ENCODE measurements at regions not wholly inside any gene's neighbourhood (a gene's known extent, or its start where the extent isn't known, plus 50 kb on each side); places are given as distances from the start of the nearest gene placed in this dataset.

GRCh38 chr12:46908936-46909635, 83.3 kb upstream of the SLC38A4 start:
- H3K79me2 ChIP-seq (ENCODE audit: control insufficient read depth, insufficient read depth, low read length): no peaks in the 10 kb centered on the region
- H4K20me1 ChIP-seq (ENCODE audit: control insufficient read depth, extremely low read depth, insufficient read depth, low read length): no peaks in the 10 kb centered on the region
- DNase-seq (ENCODE audit: low read depth, low spot score): peak; percentile 73
- peak overlapping the region; percentile 73 for H3K9ac ChIP-seq (ENCODE audit: control insufficient read depth, extremely low read depth, insufficient read depth, low read length)
- peak overlapping the region; percentile 84 for H3K4me2 ChIP-seq (ENCODE audit: control insufficient read depth, extremely low read depth, insufficient read depth, low read depth, low read length)
- H3K9me1 ChIP-seq (ENCODE audit: control insufficient read depth, extremely low read depth, insufficient read depth, low read length): no peaks in the 10 kb centered on the region
- H3K36me3 ChIP-seq (ENCODE audit: control insufficient read depth in 2 of 2, extremely low read depth in 1 of 2, insufficient read depth in 2 of 2, low read length in 2 of 2): no peaks in the 10 kb centered on the region
- FAIRE-seq: peak; percentile 94
- H3K4me1 ChIP-seq (ENCODE audit: control insufficient read depth, extremely low read depth, insufficient read depth, low read length): peaks cover 24% of the 10 kb centered on the region
- dilution Hi-C loops (cut with MboI; ENCODE audit: extremely low pct_ligation_motif_present, low sequenced_read_pairs): no loop called here
- no peaks in the 10 kb centered on the region for H3K27me3 ChIP-seq (ENCODE audit: control insufficient read depth, extremely low read depth, insufficient read depth, low read length)
- peak overlapping the region in 2 of 3 experiments; percentile 11 to 24 for H3K4me3 ChIP-seq (ENCODE audit: control insufficient read depth in 2 of 3, extremely low read depth in 1 of 3, insufficient read depth in 2 of 3, low read depth in 1 of 3, low read length in 3 of 3)
- TF ChIP-seq, protein P1, sequence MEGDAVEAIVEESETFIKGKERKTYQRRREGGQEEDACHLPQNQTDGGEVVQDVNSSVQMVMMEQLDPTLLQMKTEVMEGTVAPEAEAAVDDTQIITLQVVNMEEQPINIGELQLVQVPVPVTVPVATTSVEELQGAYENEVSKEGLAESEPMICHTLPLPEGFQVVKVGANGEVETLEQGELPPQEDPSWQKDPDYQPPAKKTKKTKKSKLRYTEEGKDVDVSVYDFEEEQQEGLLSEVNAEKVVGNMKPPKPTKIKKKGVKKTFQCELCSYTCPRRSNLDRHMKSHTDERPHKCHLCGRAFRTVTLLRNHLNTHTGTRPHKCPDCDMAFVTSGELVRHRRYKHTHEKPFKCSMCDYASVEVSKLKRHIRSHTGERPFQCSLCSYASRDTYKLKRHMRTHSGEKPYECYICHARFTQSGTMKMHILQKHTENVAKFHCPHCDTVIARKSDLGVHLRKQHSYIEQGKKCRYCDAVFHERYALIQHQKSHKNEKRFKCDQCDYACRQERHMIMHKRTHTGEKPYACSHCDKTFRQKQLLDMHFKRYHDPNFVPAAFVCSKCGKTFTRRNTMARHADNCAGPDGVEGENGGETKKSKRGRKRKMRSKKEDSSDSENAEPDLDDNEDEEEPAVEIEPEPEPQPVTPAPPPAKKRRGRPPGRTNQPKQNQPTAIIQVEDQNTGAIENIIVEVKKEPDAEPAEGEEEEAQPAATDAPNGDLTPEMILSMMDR (optimal IDR thresholded peaks at IDR 0.05 in 1 of 3, IDR thresholded peaks at IDR 0.05 in 1 of 3, conservative IDR thresholded peaks at IDR 0.05 in 1 of 3; ENCODE audit: extremely low read depth in 1 of 3, insufficient read depth in 2 of 3, low read length in 3 of 3): no peak
- TF ChIP-seq EZH2 (IDR thresholded peaks at IDR 0.05; ENCODE audit: low read length): no peak
- peak overlapping the region; percentile 70 for H2AFZ ChIP-seq (ENCODE audit: control insufficient read depth, low read length)
- peak overlapping the region; percentile 94 for H3K27ac ChIP-seq (ENCODE audit: control insufficient read depth, insufficient read depth, low read length)
- H3K9me3 ChIP-seq (ENCODE audit: control insufficient read depth, low read depth, low read length): no peaks in the 10 kb centered on the region

- no peak for FAIRE-seq
- no peak for DNase-seq (ENCODE audit: low read depth, low spot score)
- dilution Hi-C loops (cut with MboI; ENCODE audit: extremely low pct_ligation_motif_present, low sequenced_read_pairs): no loop called here
Observed at GRCh38 chr12:46910830-46911229, 85.0 kb upstream of the SLC38A4 start.

More at GRCh38 chr12:46910830-46911229, 85.0 kb upstream of the SLC38A4 start:
- Histone ChIP-seq H3K27me3 (ENCODE audit: control insufficient read depth, extremely low read depth, insufficient read depth, low read length) (no peaks in the 10 kb centered on the region), H4K20me1 (ENCODE audit: control insufficient read depth, extremely low read depth, insufficient read depth, low read length) (no peaks in the 10 kb centered on the region), H3K27ac (ENCODE audit: control insufficient read depth, insufficient read depth, low read length) (no peak overlapping the region), H3K9ac (ENCODE audit: control insufficient read depth, extremely low read depth, insufficient read depth, low read length) (no peak overlapping the region), H3K4me3 (ENCODE audit: control insufficient read depth in 2 of 3, extremely low read depth in 1 of 3, insufficient read depth in 2 of 3, low read depth in 1 of 3, low read length in 3 of 3) (no peak overlapping the region), H3K36me3 (ENCODE audit: control insufficient read depth in 2 of 2, extremely low read depth in 1 of 2, insufficient read depth in 2 of 2, low read length in 2 of 2) (no peaks in the 10 kb centered on the region), H3K9me3 (ENCODE audit: control insufficient read depth, low read depth, low read length) (no peaks in the 10 kb centered on the region), H2AFZ (ENCODE audit: control insufficient read depth, low read length) (no peak overlapping the region), H3K4me1 (ENCODE audit: control insufficient read depth, extremely low read depth, insufficient read depth, low read length) (peaks cover 19% of the 10 kb centered on the region), H3K79me2 (ENCODE audit: control insufficient read depth, insufficient read depth, low read length) (no peaks in the 10 kb centered on the region), H3K9me1 (ENCODE audit: control insufficient read depth, extremely low read depth, insufficient read depth, low read length) (no peaks in the 10 kb centered on the region), H3K4me2 (ENCODE audit: control insufficient read depth, extremely low read depth, insufficient read depth, low read depth, low read length) (no peak overlapping the region)
- TF ChIP-seq, protein P1 (optimal IDR thresholded peaks at IDR 0.05 in 1 of 3, IDR thresholded peaks at IDR 0.05 in 1 of 3, conservative IDR thresholded peaks at IDR 0.05 in 1 of 3; ENCODE audit: extremely low read depth in 1 of 3, insufficient read depth in 2 of 3, low read length in 3 of 3): no peak
- TF ChIP-seq EZH2 (IDR thresholded peaks at IDR 0.05; ENCODE audit: low read length): no peak
